NCI-H524 (cell line): ENCODE measurements at regions not wholly inside any gene's neighbourhood (a gene's known extent, or its start where the extent isn't known, plus 50 kb on each side); places are given as distances from the start of the nearest gene placed in this dataset.
"Not testable (repeated sequence)": the region's sequence is repeated elsewhere in the genome, so short reads cannot be mapped to it uniquely, and the experiment has no call there.

Source experiments
- DNase-seq, 2 experiments: peaks; one replicate each; lab custom pipeline; 2025; lab: John Stamatoyannopoulos, UW

- no peak for DNase-seq
These were observed 341.1 kb downstream of the SFMBT2 start for GRCh38 chr10:7069706-7070105.

GRCh38 chr10:7056216-7056615 lies 354.6 kb downstream of the SFMBT2 start:
- no peak for DNase-seq

DNA sequence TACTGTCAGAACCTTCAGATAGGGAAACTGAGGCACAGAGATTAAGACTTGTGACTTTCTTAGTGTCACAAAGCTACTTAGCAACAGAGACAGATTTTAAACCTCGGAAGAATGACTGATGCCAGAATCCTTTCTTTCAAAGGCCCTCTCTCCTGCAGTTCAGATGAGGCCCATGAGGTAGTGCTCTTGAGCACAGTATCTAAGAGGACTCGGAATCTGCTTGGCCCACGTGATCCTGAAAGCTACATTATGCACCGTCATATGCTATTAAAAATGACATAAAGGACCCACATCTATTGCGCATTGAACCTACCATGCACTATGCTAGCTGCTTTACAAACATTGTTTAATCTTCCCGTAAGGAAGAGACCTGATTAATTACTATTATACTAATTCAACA lies 355.9 kb downstream of the SFMBT2 start:
- peak in 1 of 2 experiments; percentile 11 for DNase-seq

DNA sequence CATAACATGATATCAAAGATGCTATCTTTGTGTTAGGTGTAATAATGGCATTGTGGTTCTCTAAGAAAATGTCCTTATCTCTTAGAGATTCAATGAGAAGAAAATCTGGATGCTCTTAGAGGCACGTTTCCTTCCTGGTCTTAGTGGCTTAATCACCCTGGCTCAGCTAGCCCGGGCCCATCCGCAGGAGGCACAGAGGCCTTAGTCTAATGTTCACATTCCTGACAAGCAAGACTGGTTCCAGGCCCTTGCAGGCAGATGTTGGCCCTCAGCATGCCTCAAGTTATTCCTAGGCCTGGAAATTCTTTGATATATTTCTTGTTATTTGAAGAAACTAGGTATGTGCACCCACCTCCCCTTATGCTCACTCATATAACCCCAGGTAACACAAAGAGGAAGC lies 357.6 kb downstream of the SFMBT2 start:
- no peak for DNase-seq

DNA sequence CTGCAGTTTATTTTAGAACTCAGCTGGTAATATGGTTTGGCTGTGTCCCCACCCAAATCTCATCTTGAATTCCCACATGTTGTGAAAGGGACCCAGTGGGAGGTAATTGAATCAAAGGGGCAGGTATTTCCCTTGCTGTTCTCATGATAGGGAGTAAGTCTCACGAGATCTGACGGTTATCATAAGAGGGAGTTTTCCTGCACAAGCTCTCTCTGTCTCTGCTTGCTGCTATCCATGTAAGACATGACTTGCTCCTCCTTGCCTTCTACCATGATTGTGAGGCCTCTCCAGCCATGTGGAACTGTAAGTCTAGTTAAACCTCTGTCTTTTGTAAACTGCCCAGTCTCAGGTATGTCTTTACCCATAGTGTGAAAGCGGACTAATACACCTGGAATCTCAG lies 360.8 kb downstream of the SFMBT2 start:
- not testable (repeated sequence) for DNase-seq

DNA sequence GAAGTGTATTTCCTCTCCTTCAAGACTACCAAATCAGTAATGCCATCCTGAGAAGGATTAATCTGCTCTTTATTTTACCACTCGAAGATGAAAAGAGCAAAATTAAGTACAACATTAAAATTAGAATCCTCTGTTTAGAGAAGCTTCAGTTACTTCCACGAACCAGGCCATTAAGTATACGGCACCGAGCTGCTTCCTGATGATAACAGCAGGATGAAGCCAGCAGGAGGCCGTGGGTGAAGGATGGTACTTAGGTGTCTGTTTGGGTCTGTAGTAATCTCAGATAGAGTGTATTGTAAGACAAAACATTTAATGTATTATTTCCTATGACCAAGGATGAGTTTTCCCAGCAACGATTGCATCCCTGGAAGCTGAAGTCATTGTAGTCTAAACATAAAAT lies 362.8 kb downstream of the SFMBT2 start:
- DNase-seq: no peak

DNA sequence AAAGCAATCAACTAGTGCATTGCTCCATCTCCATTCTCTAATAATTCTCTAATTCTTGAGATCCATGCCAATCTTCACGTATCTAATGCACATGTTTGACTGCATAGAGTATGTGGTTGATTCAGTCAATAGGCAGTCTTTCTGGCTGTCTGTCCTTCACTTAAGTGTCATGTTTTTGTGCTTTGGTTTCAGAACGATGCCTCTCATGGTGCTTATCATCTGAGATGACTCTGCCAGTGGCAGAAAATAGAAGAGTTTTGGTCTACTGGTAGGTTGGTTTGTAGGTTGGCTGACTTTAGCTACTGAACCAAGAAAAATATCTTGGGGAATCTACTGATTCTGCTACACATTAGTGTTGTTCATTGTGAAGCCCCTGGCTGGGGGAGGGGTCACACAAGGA lies 364.2 kb downstream of the SFMBT2 start:
- no peak for DNase-seq

DNA sequence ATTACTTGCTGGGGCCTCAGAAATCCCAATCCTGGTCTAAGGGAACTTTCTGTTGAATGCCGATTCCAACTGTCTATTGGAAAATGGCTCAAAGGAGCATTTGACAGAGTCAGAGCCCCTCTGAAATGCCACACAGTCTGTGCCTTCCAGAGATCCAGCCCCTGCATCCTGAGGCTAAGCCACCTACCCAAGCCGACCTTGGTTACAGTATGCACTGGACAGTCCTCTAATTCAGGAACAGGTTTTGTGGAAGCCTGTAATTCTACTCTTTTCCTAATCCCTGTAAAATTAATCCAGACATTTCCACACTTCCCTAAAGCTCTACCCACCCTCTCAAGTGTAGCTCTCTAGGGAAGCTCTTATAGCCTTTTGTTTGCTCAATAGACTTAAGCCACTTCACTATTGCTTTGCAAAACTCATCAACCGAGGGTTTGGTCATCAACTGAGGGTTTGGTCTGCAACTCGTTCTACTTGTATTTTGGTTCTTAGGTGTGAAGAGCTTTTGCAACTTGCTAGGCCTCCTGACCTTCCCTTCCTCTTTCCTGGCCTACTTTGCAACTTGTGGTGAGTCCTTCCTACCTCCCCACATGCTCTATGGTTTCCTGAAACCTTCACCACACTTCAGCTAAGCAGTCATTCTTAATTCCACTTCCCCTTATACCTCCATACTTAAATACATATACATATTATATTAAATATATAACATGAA lies 364.8 kb downstream of the SFMBT2 start:
- DNase-seq: peak; percentile 1 to 70

GRCh38 chr10:7043055-7043653 lies 367.7 kb downstream of the SFMBT2 start:
- no peak for DNase-seq

- DNase-seq: no peak
These were observed 368.3 kb downstream of the SFMBT2 start for GRCh38 chr10:7042419-7043054.

DNA sequence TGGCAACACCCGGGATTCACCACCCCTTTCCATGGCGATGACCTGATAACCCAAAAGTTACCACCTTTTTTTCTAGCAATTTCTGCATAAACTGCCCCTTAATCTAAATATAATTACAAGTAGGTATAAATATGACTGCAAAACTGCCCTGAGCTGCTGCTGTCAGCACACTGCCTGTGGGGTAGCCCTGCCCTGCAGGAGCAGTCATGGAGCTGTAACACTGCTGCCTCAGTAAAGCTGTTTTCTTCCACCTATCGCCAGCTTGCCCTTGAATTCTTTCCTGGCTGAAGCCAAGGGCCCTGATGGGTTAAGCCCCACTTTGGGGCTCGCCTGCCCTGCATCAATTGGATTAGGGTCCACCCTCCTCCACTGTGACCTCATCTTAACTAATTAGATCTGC lies 368.8 kb downstream of the SFMBT2 start:
- DNase-seq: no peak

DNA sequence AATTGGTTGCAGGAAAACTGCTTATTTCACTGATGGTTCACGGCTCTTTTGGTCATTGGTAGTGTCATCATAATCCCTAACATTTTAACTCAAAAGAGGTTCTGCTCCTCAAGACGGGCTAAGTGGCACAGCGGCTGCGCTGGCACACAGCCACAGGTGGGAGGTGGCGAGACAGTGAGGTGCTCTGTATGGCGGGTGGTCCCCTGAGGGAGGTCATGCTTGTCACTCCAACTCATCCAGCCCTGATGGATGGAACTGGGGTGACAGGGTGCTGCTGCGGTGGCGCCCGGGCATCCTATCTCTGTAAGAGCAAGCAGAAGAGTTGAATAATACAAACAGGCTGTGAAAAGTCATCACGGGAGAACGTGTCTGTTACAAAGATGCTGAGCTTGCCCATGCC lies 370.2 kb downstream of the SFMBT2 start:
- DNase-seq: no peak

- no peak for DNase-seq
These were observed 371.0 kb downstream of the SFMBT2 start for GRCh38 chr10:7039859-7040258.

DNA sequence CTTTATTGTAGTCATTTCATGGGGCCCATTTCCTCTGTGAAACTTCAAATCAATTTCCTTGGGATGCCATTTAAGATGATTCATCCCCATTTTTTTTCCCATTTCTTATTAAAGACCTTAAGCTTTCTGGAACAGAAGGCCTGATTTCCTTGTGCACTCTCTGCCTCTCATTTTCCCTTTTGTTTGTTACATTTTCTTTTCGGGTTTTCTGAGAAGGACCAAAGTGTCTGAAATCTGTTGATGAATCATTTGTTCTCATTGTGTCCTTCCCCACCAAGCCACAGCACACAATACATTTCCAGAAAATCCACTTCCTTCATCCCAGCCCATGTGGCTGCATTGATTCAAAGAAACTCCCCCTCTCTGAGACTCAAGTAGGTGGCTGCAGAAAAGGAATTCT lies 372.4 kb downstream of the SFMBT2 start:
- no peak for DNase-seq

- not testable (repeated sequence) for DNase-seq
These were observed 373.4 kb downstream of the SFMBT2 start for GRCh38 chr10:7037434-7037833.

DNA sequence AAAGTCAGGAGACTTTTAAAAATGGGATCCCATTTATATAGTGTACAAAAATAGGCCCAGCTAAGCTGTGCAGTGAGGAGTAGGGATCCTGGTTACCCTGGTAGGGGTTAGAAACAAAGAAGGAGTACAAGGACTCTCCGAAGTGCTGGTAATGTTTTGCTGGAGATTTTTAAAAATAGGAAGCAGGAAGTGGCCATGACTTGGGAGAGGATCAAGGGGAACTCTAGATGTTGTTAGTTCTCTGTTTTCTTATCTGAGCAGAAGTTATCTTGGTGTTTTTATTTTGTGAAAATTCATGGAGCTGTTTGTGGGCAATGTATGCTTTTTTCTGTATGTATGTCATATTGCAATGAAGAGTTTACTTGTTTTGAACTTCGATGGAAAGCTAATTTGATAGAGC lies 373.9 kb downstream of the SFMBT2 start:
- DNase-seq: no peak

DNA sequence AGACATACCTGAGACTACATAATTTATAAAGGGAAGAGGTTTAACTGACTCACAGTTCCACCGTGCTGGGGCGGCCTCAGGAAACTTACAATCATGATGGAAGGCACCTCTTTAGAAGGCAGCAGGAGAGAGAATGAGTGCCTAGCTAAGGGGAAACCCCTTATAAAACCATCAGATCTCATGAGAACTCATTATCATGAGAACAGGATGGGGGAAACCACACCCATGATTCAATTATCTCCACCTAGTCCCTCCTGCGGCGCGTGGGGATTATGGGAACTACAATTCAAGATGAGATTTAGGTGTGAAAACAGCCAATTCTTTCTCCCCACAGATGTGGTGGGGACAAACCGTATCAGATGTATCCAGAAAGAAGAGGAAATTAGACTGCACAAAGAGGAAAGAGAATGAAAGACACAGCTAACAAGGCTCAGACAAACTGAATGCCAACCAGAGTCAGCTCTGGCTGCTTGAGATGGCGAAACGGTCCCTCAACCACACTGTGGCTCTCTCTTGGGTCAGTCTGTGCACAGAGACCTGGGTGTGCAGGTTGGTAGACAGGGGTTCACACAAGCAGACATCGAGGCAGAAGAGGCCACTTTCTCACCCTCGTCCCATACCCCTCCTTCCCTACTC lies 375.6 kb downstream of the SFMBT2 start:
- DNase-seq: no peak

DNA sequence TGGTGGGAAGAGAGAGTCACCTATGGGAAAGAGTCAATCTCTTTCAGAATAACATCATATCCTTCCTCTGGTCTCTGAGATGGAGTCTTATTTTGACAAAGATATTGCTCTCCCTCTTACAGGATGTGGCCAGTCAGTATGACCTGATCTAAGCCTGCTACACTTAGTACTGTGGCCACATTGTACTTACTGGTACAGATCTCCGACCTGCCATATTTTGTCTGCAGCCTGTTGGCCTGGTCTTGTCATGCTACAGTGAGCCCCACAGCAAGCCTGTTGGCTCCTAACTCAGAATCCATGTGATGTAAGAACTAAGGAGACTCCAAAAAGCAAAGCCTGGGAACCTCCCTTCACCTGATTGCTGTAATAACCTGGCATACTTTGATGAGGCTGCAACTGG lies 377.8 kb downstream of the SFMBT2 start:
- no peak for DNase-seq

GRCh38 chr10:7030134-7030855 lies 380.5 kb downstream of the SFMBT2 start:
- no peak for DNase-seq

DNA sequence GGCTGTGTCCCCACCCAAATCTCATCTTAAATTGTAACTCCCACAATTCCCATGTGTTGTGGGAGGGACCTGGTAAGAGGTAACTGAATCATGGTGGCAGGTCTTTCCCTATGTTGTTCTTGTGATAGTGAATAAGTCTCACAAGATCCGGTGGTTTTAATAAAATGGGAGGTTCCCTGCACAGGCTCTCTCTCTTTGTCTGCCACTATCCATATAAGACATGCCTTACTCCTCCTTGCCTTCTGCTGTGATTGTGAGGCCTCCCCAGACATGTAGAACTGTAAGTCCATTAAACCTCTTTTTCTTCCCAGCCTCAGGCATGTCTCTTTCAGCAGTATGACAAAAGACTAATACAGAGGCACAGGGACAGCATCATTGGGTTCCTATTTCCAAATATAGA lies 381.2 kb downstream of the SFMBT2 start:
- DNase-seq: no peak

GRCh38 chr10:7028809-7029166 lies 382.0 kb downstream of the SFMBT2 start:
- DNase-seq: no peak
